H1 (cell line): ENCODE measurements at regions not wholly inside any gene's neighbourhood (a gene's known extent, or its start where the extent isn't known, plus 50 kb on each side); places are given as distances from the start of the nearest gene placed in this dataset.

ENCODE experiments used
- CTCF ChIA-PET: fragments of 300-600 bp; sonication (Branson Sonifier 250); formaldehyde crosslinking; loops from one replicate; lab custom pipeline; 2021; ENCODE audit not compliant: partially characterized antibody; lab: Charles Lee
- POLR2A ChIA-PET: fragments of 300-600 bp; sonication (Branson Sonifier 250); formaldehyde crosslinking; loops from one replicate; lab custom pipeline; 2021; ENCODE audit warnings: inconsistent platforms; ENCODE audit not compliant: partially characterized antibody; lab: Charles Lee
- DNase-seq, 2 experiments: peaks; one replicate each; pipeline versions ENCODE4 v3.0.0 to v3.0.0-alpha.2; 2010 to 2022; ENCODE audit warnings: low spot score in 2 of 2, low read depth in 1 of 2, mixed read lengths in 1 of 2
- FAIRE-seq: peaks from 2 replicates; lab custom pipeline; 2011; peaks lifted over from hg19 to GRCh38; lab: Jason Lieb, UNC
- H2AFZ ChIP-seq: 2 replicates; pipeline ENCODE4 v1.8.1; 2012; ENCODE audit warnings: low read length, inconsistent platforms
- H2AK5ac ChIP-seq: 2 replicates; pipeline ENCODE4 v1.6.1; 2013; ENCODE audit warnings: low read depth, low read length
- H2BK120ac ChIP-seq: replicated peaks from 2 replicates; pipeline ENCODE3; 2013; ENCODE audit warnings: low read depth, low read length, inconsistent platforms
- H2BK12ac ChIP-seq: 2 replicates; pipeline ENCODE4 v1.6.1; 2013; ENCODE audit warnings: low read depth, low read length
- H2BK15ac ChIP-seq: 2 replicates; pipeline ENCODE4 v1.6.1; 2013; ENCODE audit warnings: low read length
- H2BK20ac ChIP-seq: 2 replicates; pipeline ENCODE4 v1.6.1; 2013; ENCODE audit warnings: low read length
- H2BK5ac ChIP-seq: 2 replicates; pipeline ENCODE4 v1.6.1; 2013; ENCODE audit warnings: low read depth, low read length
- H3K14ac ChIP-seq: 2 replicates; pipeline ENCODE4 v1.6.1; 2013; ENCODE audit warnings: inconsistent platforms; ENCODE audit not compliant: insufficient read length
- H3K18ac ChIP-seq: 2 replicates; pipeline ENCODE4 v1.6.1; 2013; ENCODE audit warnings: low read length; ENCODE audit errors: extremely low read depth
- H3K23ac ChIP-seq: 2 replicates; pipeline ENCODE4 v1.6.1; 2013; ENCODE audit warnings: inconsistent platforms; ENCODE audit not compliant: insufficient read length
- H3K23me2 ChIP-seq: 2 replicates; pipeline ENCODE4 v1.6.1; 2013; ENCODE audit warnings: low read depth, low read length
- H3K27ac ChIP-seq: 2 replicates; pipeline ENCODE4 v1.6.1; 2011; ENCODE audit warnings: low read depth, low read length, inconsistent platforms
- H3K27me3 ChIP-seq, 4 experiments: replicated peaks in 1 of 4; 1 replicate in 1 of 4; 2 replicates in 3 of 4; pipeline versions ENCODE4 v1.6.1 to v1.8.1; 2011 to 2013; ENCODE audit warnings: low read length in 3 of 4, mild to moderate bottlenecking in 3 of 4, inconsistent platforms in 2 of 4, mixed read lengths in 2 of 4, moderate library complexity in 1 of 4; ENCODE audit not compliant: control insufficient read depth in 3 of 4, insufficient read depth in 3 of 4; ENCODE audit errors: extremely low read depth in 1 of 4
- H3K36me3 ChIP-seq, 4 experiments: 2 replicates each; pipeline versions ENCODE4 v1.6.1 to v1.8.1; 2011 to 2013; ENCODE audit warnings: mild to moderate bottlenecking in 4 of 4, low read length in 3 of 4, moderate library complexity in 2 of 4, control low read depth in 1 of 4, inconsistent platforms in 1 of 4; ENCODE audit not compliant: insufficient read depth in 4 of 4, control insufficient read depth in 2 of 4
- H3K4ac ChIP-seq: replicated peaks from 2 replicates; pipeline ENCODE3; 2013; ENCODE audit warnings: low read length, low read depth, mixed read lengths, inconsistent platforms; ENCODE audit not compliant: insufficient read length
- H3K4me1 ChIP-seq, 4 experiments: replicated peaks in 1 of 4; 1 replicate in 1 of 4; 2 replicates in 3 of 4; pipeline versions ENCODE4 v1.6.1 to v1.8.1; 2011 to 2013; ENCODE audit warnings: low read length in 3 of 4, inconsistent platforms in 2 of 4, mixed read lengths in 1 of 4; ENCODE audit not compliant: insufficient read depth in 4 of 4, control insufficient read depth in 3 of 4
- H3K4me2 ChIP-seq, 2 experiments: 2 replicates each; pipeline versions ENCODE4 v1.6.1 to v1.8.1; 2011 to 2013; ENCODE audit warnings: low read depth in 2 of 2, low read length in 2 of 2, control low read depth in 1 of 2, inconsistent platforms in 1 of 2, mild to moderate bottlenecking in 1 of 2; ENCODE audit not compliant: insufficient read depth in 1 of 2
- H3K4me3 ChIP-seq, 4 experiments: fragments of 200-600, 300-600 bp in 1 of 4; sonication (generic), shearing (Covaris generic), sonication (Bioruptor Twin) in 1 of 4; 2 replicates each; pipeline versions ENCODE4 v1.5.1 to v1.8.1; 2011 to 2016; ENCODE audit warnings: low read length in 4 of 4, low read depth in 3 of 4, control low read depth in 2 of 4, inconsistent platforms in 2 of 4, mild to moderate bottlenecking in 2 of 4, mixed read lengths in 1 of 4, moderate library complexity in 1 of 4; ENCODE audit not compliant: insufficient read depth in 2 of 4; ENCODE audit errors: extremely low read depth in 1 of 4
- H3K56ac ChIP-seq: replicated peaks from 2 replicates; pipeline ENCODE3; 2013; ENCODE audit warnings: low read depth, mild to moderate bottlenecking, mixed read lengths, low read length, inconsistent platforms; ENCODE audit not compliant: insufficient read length
- H3K79me1 ChIP-seq: 2 replicates; pipeline ENCODE4 v1.6.1; 2013; ENCODE audit warnings: low read depth, low read length, control low read depth
- H3K79me2 ChIP-seq, 2 experiments: 2 replicates each; pipeline versions ENCODE4 v1.6.1 to v1.8.1; 2012 to 2013; ENCODE audit warnings: low read length in 2 of 2, mild to moderate bottlenecking in 2 of 2, inconsistent platforms in 1 of 2; ENCODE audit not compliant: insufficient read depth in 2 of 2, control insufficient read depth in 1 of 2
- H3K9ac ChIP-seq, 4 experiments: replicated peaks in 1 of 4; 1 replicate in 1 of 4; 2 replicates in 3 of 4; pipeline versions ENCODE4 v1.6.1 to v1.8.1; 2011 to 2013; ENCODE audit warnings: low read depth in 3 of 4, low read length in 3 of 4, control low read depth in 2 of 4, mild to moderate bottlenecking in 2 of 4, moderate library complexity in 2 of 4, inconsistent platforms in 1 of 4; ENCODE audit errors: extremely low read depth in 1 of 4
- H3K9me3 ChIP-seq, 2 experiments: 2 replicates each; pipeline versions ENCODE4 v1.6.1 to v1.8.1; 2012 to 2013; ENCODE audit warnings: mild to moderate bottlenecking in 2 of 2, moderate library complexity in 2 of 2, control low read depth in 1 of 2, inconsistent platforms in 1 of 2, low read depth in 1 of 2, low read length in 1 of 2, mixed read lengths in 1 of 2; ENCODE audit not compliant: insufficient read depth in 2 of 2
- H4K20me1 ChIP-seq, 2 experiments: replicated peaks in 1 of 2; 2 replicates each; pipeline versions ENCODE3 to v1.8.1; 2011 to 2013; ENCODE audit warnings: inconsistent platforms in 2 of 2, low read length in 2 of 2, mild to moderate bottlenecking in 1 of 2; ENCODE audit not compliant: insufficient read depth in 2 of 2, control insufficient read depth in 1 of 2
- H4K5ac ChIP-seq: 2 replicates; pipeline ENCODE4 v1.6.1; 2013; ENCODE audit warnings: low read length, low read depth, mixed read lengths, inconsistent platforms; ENCODE audit not compliant: insufficient read length
- H4K8ac ChIP-seq: 2 replicates; pipeline ENCODE4 v1.8.0; 2013; ENCODE audit warnings: mild to moderate bottlenecking, moderate library complexity, low read length, inconsistent platforms; ENCODE audit not compliant: insufficient read depth; ENCODE audit errors: extremely low read depth
- H4K91ac ChIP-seq: replicated peaks from 2 replicates; pipeline ENCODE3; 2013; ENCODE audit warnings: low read length, mixed read lengths, inconsistent platforms; ENCODE audit not compliant: insufficient read length
- E2F6 ChIP-seq: IDR thresholded peaks from 2 replicates; pipeline ENCODE4 v1.6.1; 2012; ENCODE audit warnings: inconsistent platforms
- EZH2 ChIP-seq: fragments of 200-600 bp; sonication (generic); IDR thresholded peaks from 2 replicates; pipeline ENCODE4 v1.7.1; 2012; ENCODE audit warnings: low read depth, mild to moderate bottlenecking, moderate library complexity, low read length, inconsistent platforms; ENCODE audit not compliant: severe bottlenecking
- HDAC2 ChIP-seq, 2 experiments: fragments of 300-600 bp in 1 of 2; sonication (generic) in 1 of 2; IDR thresholded peaks; 2 replicates each; pipeline ENCODE4 v1.6.1; 2011 to 2012; ENCODE audit warnings: low read depth in 2 of 2, low read length in 2 of 2, mild to moderate bottlenecking in 2 of 2, moderate library complexity in 2 of 2, borderline replicate concordance in 1 of 2, inconsistent platforms in 1 of 2
- JUND ChIP-seq: IDR thresholded peaks from 2 replicates; pipeline ENCODE4 v1.6.1; 2011; ENCODE audit warnings: mild to moderate bottlenecking, improper control_type of control experiment, low read length
- KDM4A ChIP-seq: IDR thresholded peaks from one replicate; pipeline ENCODE4 v1.7.1; 2012; ENCODE audit warnings: low read depth, mild to moderate bottlenecking, moderate library complexity, low read length, inconsistent platforms; ENCODE audit not compliant: severe bottlenecking
- NRF1 ChIP-seq: IDR thresholded peaks from 2 replicates; pipeline ENCODE4 v1.6.1; 2011; ENCODE audit warnings: mild to moderate bottlenecking, low read depth, low read length, improper control_type of control experiment
- POLR2A ChIP-seq, 2 experiments: IDR thresholded peaks; 1 replicate in 1 of 2; 2 replicates in 1 of 2; pipeline ENCODE4 v1.6.1; 2011; ENCODE audit warnings: low read depth in 2 of 2, low read length in 2 of 2, mild to moderate bottlenecking in 2 of 2; ENCODE audit errors: control extremely low read depth in 1 of 2
- POLR2AphosphoS5 ChIP-seq: IDR thresholded peaks from 2 replicates; pipeline ENCODE4 v1.6.1; 2011; ENCODE audit warnings: low read depth, low read length
- POU5F1 ChIP-seq: IDR thresholded peaks from 2 replicates; pipeline ENCODE4 v1.6.1; 2011; ENCODE audit warnings: low read depth, mild to moderate bottlenecking, low read length, moderate library complexity
- RFX5 ChIP-seq: IDR thresholded peaks from 2 replicates; pipeline ENCODE4 v1.6.1; 2011; ENCODE audit warnings: low read depth, low read length, improper control_type of control experiment, borderline replicate concordance
- SP1 ChIP-seq: IDR thresholded peaks from 2 replicates; pipeline ENCODE4 v1.6.1; 2011; ENCODE audit warnings: low read depth, low read length
- SUZ12 ChIP-seq: fragments of 200-600 bp; sonication (generic); IDR thresholded peaks from 2 replicates; pipeline ENCODE4 v1.6.1; 2012; ENCODE audit warnings: mild to moderate bottlenecking, inconsistent platforms, low read length, moderate library complexity, mixed read lengths
- TAF7 ChIP-seq: optimal IDR thresholded peaks from 2 replicates; pipeline ENCODE3; 2011; ENCODE audit warnings: low read depth, mild to moderate bottlenecking, inconsistent platforms, low read length, moderate library complexity, borderline replicate concordance
- TBP ChIP-seq: IDR thresholded peaks from 2 replicates; pipeline ENCODE4 v1.6.1; 2011; ENCODE audit warnings: low read depth, low read length, improper control_type of control experiment
- TEAD4 ChIP-seq: IDR thresholded peaks from 2 replicates; pipeline ENCODE4 v1.6.1; 2012; ENCODE audit warnings: low read depth, low read length, inconsistent platforms, mixed read lengths
- WGBS, 2 experiments: shearing (Covaris generic) in 1 of 2; methylation state at CpG; one replicate each; pipeline versions ENCODE4 v1.1.6 to v1.1.7; 2013 to 2015; ENCODE audit warnings: low lambda C conversion rate in 2 of 2, mixed read lengths in 2 of 2, inconsistent platforms in 1 of 2, low coverage in 1 of 2, missing lambda C conversion rate in 1 of 2; ENCODE audit not compliant: insufficient replicate concordance in 2 of 2, insufficient coverage in 1 of 2, insufficient read length in 1 of 2; ENCODE audit errors: extremely low coverage in 1 of 2, missing lambda C conversion rate in 1 of 2; 5-methylcytosine and 5-hydroxymethylcytosine counted together

- Histone ChIP-seq H2BK20ac (no peak overlapping the region), H3K79me2 (no peaks in the 10 kb centered on the region), H2AK5ac (no peak overlapping the region), H3K9ac (no peak overlapping the region), H3K4me1 (no peaks in the 10 kb centered on the region), H2BK5ac (no peak overlapping the region), H2BK15ac (no peak overlapping the region), H2BK120ac (no peak overlapping the region), H3K4ac (no peak overlapping the region), H4K91ac (no peak overlapping the region), H3K4me2 (no peak overlapping the region), H3K14ac (no peak overlapping the region), H4K8ac (no peak overlapping the region), H3K79me1 (no peaks in the 10 kb centered on the region), H3K56ac (no peak overlapping the region), H3K23ac (no peak overlapping the region), H3K27me3 (no peaks in the 10 kb centered on the region), H3K4me3 (no peak overlapping the region), H3K27ac (no peak overlapping the region), H2AFZ (no peak overlapping the region), H3K9me3 (no peaks in the 10 kb centered on the region), H3K18ac (no peak overlapping the region), H4K5ac (no peak overlapping the region), H2BK12ac (no peak overlapping the region), H4K20me1 (no peaks in the 10 kb centered on the region), H3K36me3 (no peaks in the 10 kb centered on the region), H3K23me2 (no peaks in the 10 kb centered on the region)
- FAIRE-seq (no peak), DNase-seq (no peak)
- ChIA-PET CTCF (interaction anchor here (0.9 to 1.3 kb wide), 2 partner anchors 19 to 551 kb away, joined by 3 read pairs; no protein-coding TSS in a partner anchor), POLR2A (no interaction called here)
- 72% methylated on average over 4 of the region's 4 CpGs; no CpG with 5 or more reads in 1 of the 2 experiments for WGBS, 2 experiments
- TF ChIP-seq POLR2AphosphoS5 (no peak), SP1 (no peak), HDAC2 (IDR thresholded peaks at IDR 0.05; ENCODE audit: borderline replicate concordance in 1 of 2, low read depth in 2 of 2, low read length in 2 of 2) (no peak), POLR2A (IDR thresholded peaks at IDR 0.05; ENCODE audit: control extremely low read depth in 1 of 2, low read depth in 2 of 2, low read length in 2 of 2) (no peak), NRF1 (no peak), TEAD4 (no peak), TAF7 (no peak), EZH2 (no peak), E2F6 (no peak), RFX5 (no peak), POU5F1 (no peak), JUND (no peak), TBP (no peak), SUZ12 (no peak), KDM4A (no peak)
Measured at GRCh38 chr1:76705560-76705959, 161.7 kb upstream of the ST6GALNAC5 start.
